CD4-positive, CD25-positive, alpha-beta regulatory T cell (primary cell): ENCODE measurements at regions not wholly inside any gene's neighbourhood (a gene's known extent, or its start where the extent isn't known, plus 50 kb on each side); places are given as distances from the start of the nearest gene placed in this dataset.
"Not testable (repeated sequence)": the region's sequence is repeated elsewhere in the genome, so short reads cannot be mapped to it uniquely, and the experiment has no call there.

Source experiments
- ATAC-seq, 2 donors: fragments of 150-1000 bp; cut with Tn5 transposase; one replicate each; pipeline ENCODE4 v1.10.0; 2021; ENCODE audit warnings: low read depth in 2 of 2, moderate number of reproducible peaks in 2 of 2, moderate library complexity in 1 of 2
- DNase-seq, 3 donors: peaks; one replicate each; pipeline versions ENCODE4 v3.0.0 to v3.0.0-alpha.2; 2012 to 2022; ENCODE audit warnings: mixed read lengths in 1 of 3
- H3K27ac ChIP-seq: one replicate; pipeline ENCODE4 v1.7.0; 2013; ENCODE audit warnings: mild to moderate bottlenecking, low read length; ENCODE audit not compliant: insufficient read depth, poor library complexity, severe bottlenecking
- H3K27me3 ChIP-seq: one replicate; pipeline ENCODE4 v1.7.0; 2013; ENCODE audit warnings: low read length; ENCODE audit not compliant: control insufficient read depth, insufficient read depth
- H3K36me3 ChIP-seq: one replicate; pipeline ENCODE4 v1.7.0; 2013; ENCODE audit warnings: mild to moderate bottlenecking, low read length, moderate library complexity; ENCODE audit not compliant: control insufficient read depth, insufficient read depth
- H3K4me1 ChIP-seq: 2 replicates; pipeline ENCODE4 v1.7.0; 2013; ENCODE audit warnings: mild to moderate bottlenecking, low read length; ENCODE audit not compliant: insufficient read depth, control insufficient read depth, poor library complexity, severe bottlenecking
- H3K4me3 ChIP-seq: one replicate; pipeline ENCODE4 v1.7.0; 2013; ENCODE audit warnings: low read depth, mild to moderate bottlenecking, low read length, moderate library complexity
- H3K9me3 ChIP-seq, 2 experiments: 1 replicate in 1 of 2; 2 replicates in 1 of 2; pipeline ENCODE4 v1.7.0; 2013; ENCODE audit warnings: low read length in 2 of 2, mild to moderate bottlenecking in 1 of 2, moderate library complexity in 1 of 2; ENCODE audit not compliant: control insufficient read depth in 2 of 2
- H3K27ac Mint-ChIP-seq, 3 donors: one replicate each; pipeline ENCODE4 v1.8.0; 2020 to 2022; ENCODE audit warnings: mild to moderate bottlenecking in 3 of 3, mixed read lengths in 3 of 3, moderate library complexity in 2 of 3
- H3K27me3 Mint-ChIP-seq: one replicate; pipeline ENCODE4 v1.8.0; 2022; ENCODE audit warnings: mild to moderate bottlenecking, mixed read lengths
- H3K36me3 Mint-ChIP-seq: one replicate; pipeline ENCODE4 v1.8.0; 2020; ENCODE audit warnings: mixed read lengths
- H3K4me1 Mint-ChIP-seq, 4 donors: one replicate each; pipeline ENCODE4 v1.8.0; 2020 to 2022; ENCODE audit warnings: mixed read lengths in 4 of 4, mild to moderate bottlenecking in 1 of 4
- H3K4me3 Mint-ChIP-seq, 4 donors: one replicate each; pipeline ENCODE4 v1.8.0; 2020 to 2022; ENCODE audit warnings: mild to moderate bottlenecking in 4 of 4, mixed read lengths in 4 of 4, moderate library complexity in 3 of 4
- H3K9me3 Mint-ChIP-seq, 7 donors: one replicate each; pipeline ENCODE4 v1.8.0; 2020 to 2022; ENCODE audit warnings: mixed read lengths in 7 of 7, mild to moderate bottlenecking in 3 of 7, moderate library complexity in 2 of 7

GRCh38 chr6:68196645-68197044, 438.4 kb upstream of the ADGRB3 start:
- no peaks in the 10 kb centered on the region for H3K27me3 Mint-ChIP-seq
- no peaks in the 10 kb centered on the region for H3K27me3 ChIP-seq
- no peaks in the 10 kb centered on the region for H3K36me3 ChIP-seq
- DNase-seq (no peak), ATAC-seq (no peak)
- no peaks in the 10 kb centered on the region for H3K4me1 Mint-ChIP-seq
- H3K4me3 ChIP-seq = no peak overlapping the region
- no peaks in the 10 kb centered on the region for H3K36me3 Mint-ChIP-seq
- no peak overlapping the region for H3K4me3 Mint-ChIP-seq
- peaks cover 2 to 18% (median 5%) of the 10 kb centered on the region in 7 donors for H3K9me3 Mint-ChIP-seq
- no peaks in the 10 kb centered on the region for H3K4me1 ChIP-seq
- no peaks in the 10 kb centered on the region for H3K9me3 ChIP-seq
- H3K27ac Mint-ChIP-seq = no peak overlapping the region
- no peak overlapping the region for H3K27ac ChIP-seq

DNA sequence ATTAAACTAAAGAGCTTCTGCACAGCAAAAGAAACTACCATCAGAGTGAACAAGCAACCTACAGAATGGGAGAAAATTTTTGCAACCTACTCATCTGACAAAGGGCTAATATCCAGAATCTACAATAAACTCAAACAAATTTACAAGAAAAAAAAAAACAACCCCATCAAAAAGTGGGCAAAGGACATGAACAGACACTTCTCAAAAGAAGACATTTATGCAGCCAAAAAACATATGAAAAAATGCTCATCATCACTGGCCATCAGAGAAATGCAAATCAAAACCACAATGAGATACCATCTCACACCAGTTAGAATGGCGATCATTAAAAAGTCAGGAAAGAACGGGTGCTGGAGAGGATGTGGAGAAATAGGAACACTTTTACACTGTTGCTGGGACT, 439.3 kb upstream of the ADGRB3 start:
- not testable (repeated sequence) for H3K4me1 Mint-ChIP-seq, H3K36me3 ChIP-seq, H3K9me3 ChIP-seq, H3K4me1 ChIP-seq, H3K27ac Mint-ChIP-seq, H3K4me3 Mint-ChIP-seq, H3K27ac ChIP-seq, DNase-seq, H3K36me3 Mint-ChIP-seq, H3K27me3 ChIP-seq, ATAC-seq, H3K4me3 ChIP-seq, H3K27me3 Mint-ChIP-seq
- peaks cover 2 to 18% (median 5%) of the 10 kb centered on the region in 7 donors for H3K9me3 Mint-ChIP-seq

GRCh38 chr6:68194846-68195478, 440.1 kb upstream of the ADGRB3 start:
- H3K36me3 Mint-ChIP-seq = no peaks in the 10 kb centered on the region
- peaks cover 2 to 18% (median 5%) of the 10 kb centered on the region in 7 donors for H3K9me3 Mint-ChIP-seq
- Histone ChIP-seq H3K36me3 (no peaks in the 10 kb centered on the region), H3K4me1 (no peaks in the 10 kb centered on the region), H3K27ac (no peak overlapping the region), H3K27me3 (no peaks in the 10 kb centered on the region), H3K9me3 (no peaks in the 10 kb centered on the region), H3K4me3 (no peak overlapping the region)
- H3K27me3 Mint-ChIP-seq = no peaks in the 10 kb centered on the region
- H3K4me1 Mint-ChIP-seq = no peaks in the 10 kb centered on the region
- H3K27ac Mint-ChIP-seq = no peak overlapping the region
- DNase-seq (no peak), ATAC-seq (no peak)
- H3K4me3 Mint-ChIP-seq = no peak overlapping the region

DNA sequence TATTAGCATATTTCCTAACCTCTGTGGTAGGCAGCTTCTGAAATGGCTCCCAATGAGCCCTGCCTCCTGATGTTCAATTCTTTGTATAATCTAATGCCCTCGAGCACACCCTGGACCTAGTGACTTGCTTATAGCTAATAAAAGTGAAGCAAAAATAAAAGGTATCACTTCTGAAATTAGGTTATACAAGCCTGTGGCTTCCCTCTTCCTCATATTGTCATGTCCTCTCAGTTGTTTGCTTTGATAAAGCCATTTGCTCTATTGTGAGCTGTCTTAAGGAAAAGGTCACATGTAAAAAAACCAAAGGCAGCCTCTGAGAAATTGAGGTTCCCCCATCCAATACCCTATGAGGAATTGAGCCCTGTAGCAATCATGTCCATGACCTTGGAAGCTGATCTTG, 442.1 kb upstream of the ADGRB3 start:
- no peak overlapping the region for H3K4me3 Mint-ChIP-seq
- no peak overlapping the region for H3K4me3 ChIP-seq
- H3K27me3 Mint-ChIP-seq = no peaks in the 10 kb centered on the region
- no peaks in the 10 kb centered on the region for H3K9me3 ChIP-seq
- H3K36me3 Mint-ChIP-seq = no peaks in the 10 kb centered on the region
- no peak for ATAC-seq
- no peaks in the 10 kb centered on the region for H3K27me3 ChIP-seq
- H3K4me1 ChIP-seq = no peaks in the 10 kb centered on the region
- H3K27ac ChIP-seq = no peak overlapping the region
- no peak for DNase-seq
- H3K36me3 ChIP-seq = no peaks in the 10 kb centered on the region
- H3K9me3 Mint-ChIP-seq = peaks cover 2 to 10% (median 5%) of the 10 kb centered on the region in 7 donors
- H3K27ac Mint-ChIP-seq = no peak overlapping the region
- no peaks in the 10 kb centered on the region for H3K4me1 Mint-ChIP-seq

DNA sequence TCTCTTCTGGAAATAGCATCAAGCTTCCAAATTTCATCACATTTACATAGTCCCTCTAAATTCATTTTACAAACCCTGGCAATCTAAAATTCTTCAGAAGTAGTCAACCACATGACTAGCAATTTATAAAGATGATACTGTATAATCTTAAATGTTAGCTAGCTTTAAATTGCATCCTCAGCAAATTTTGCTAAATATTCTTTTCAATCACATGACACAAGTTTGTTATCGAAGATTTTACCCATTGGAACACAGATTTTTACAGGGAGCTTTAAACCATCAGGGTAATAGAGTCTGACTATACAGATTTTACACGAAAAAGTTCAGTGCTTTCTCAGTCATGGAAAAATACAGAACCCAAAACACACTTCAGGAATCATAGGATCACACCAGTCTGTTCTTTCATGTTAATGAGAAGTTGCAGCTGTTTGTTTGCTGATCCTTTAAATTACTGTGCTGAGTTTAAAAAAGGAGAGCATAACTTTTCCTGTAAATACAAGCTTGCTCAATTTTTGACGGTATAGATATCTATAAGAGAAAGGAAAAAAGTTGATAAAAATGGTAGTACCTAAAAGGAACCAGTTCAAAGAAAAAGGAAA, 445.8 kb upstream of the ADGRB3 start:
- Histone ChIP-seq H3K27me3 (no peaks in the 10 kb centered on the region), H3K4me3 (no peak overlapping the region), H3K36me3 (no peaks in the 10 kb centered on the region), H3K4me1 (no peaks in the 10 kb centered on the region), H3K9me3 (no peaks in the 10 kb centered on the region), H3K27ac (no peak overlapping the region)
- ATAC-seq (no peak), DNase-seq (no peak)
- H3K9me3 Mint-ChIP-seq = peaks cover 0 to 11% (median 4%) of the 10 kb centered on the region in 7 donors
- no peak overlapping the region for H3K27ac Mint-ChIP-seq
- no peak overlapping the region for H3K4me3 Mint-ChIP-seq
- no peaks in the 10 kb centered on the region for H3K36me3 Mint-ChIP-seq
- H3K27me3 Mint-ChIP-seq = no peaks in the 10 kb centered on the region
- H3K4me1 Mint-ChIP-seq = no peaks in the 10 kb centered on the region

GRCh38 chr6:68186870-68187269, 448.2 kb upstream of the ADGRB3 start:
- Histone ChIP-seq H3K9me3 (no peaks in the 10 kb centered on the region), H3K36me3 (no peaks in the 10 kb centered on the region), H3K27ac (no peak overlapping the region), H3K4me3 (no peak overlapping the region), H3K27me3 (no peaks in the 10 kb centered on the region), H3K4me1 (no peaks in the 10 kb centered on the region)
- DNase-seq (no peak), ATAC-seq (no peak)
- Mint-ChIP-seq H3K9me3 (peaks cover 0 to 15% (median 4%) of the 10 kb centered on the region in 7 donors), H3K4me3 (no peak overlapping the region), H3K27ac (no peak overlapping the region), H3K27me3 (no peaks in the 10 kb centered on the region), H3K36me3 (no peaks in the 10 kb centered on the region), H3K4me1 (no peaks in the 10 kb centered on the region)

GRCh38 chr6:68182386-68182785, 452.7 kb upstream of the ADGRB3 start:
- no peaks in the 10 kb centered on the region for H3K36me3 ChIP-seq
- H3K9me3 Mint-ChIP-seq = peaks cover 1 to 21% (median 8%) of the 10 kb centered on the region in 7 donors
- ATAC-seq = no peak
- H3K4me3 ChIP-seq = no peak overlapping the region
- no peaks in the 10 kb centered on the region for H3K4me1 ChIP-seq
- H3K27ac Mint-ChIP-seq = no peak overlapping the region
- DNase-seq = no peak
- no peaks in the 10 kb centered on the region for H3K36me3 Mint-ChIP-seq
- no peaks in the 10 kb centered on the region for H3K27me3 ChIP-seq
- no peaks in the 10 kb centered on the region for H3K9me3 ChIP-seq
- H3K27me3 Mint-ChIP-seq = no peaks in the 10 kb centered on the region
- no peak overlapping the region for H3K27ac ChIP-seq
- H3K4me1 Mint-ChIP-seq = no peaks in the 10 kb centered on the region
- no peak overlapping the region for H3K4me3 Mint-ChIP-seq

- H3K4me1 Mint-ChIP-seq, H3K36me3 ChIP-seq, H3K4me3 Mint-ChIP-seq, H3K9me3 ChIP-seq, H3K27me3 ChIP-seq, ATAC-seq, H3K27me3 Mint-ChIP-seq, H3K27ac ChIP-seq, DNase-seq, H3K4me3 ChIP-seq, H3K4me1 ChIP-seq, H3K27ac Mint-ChIP-seq, H3K36me3 Mint-ChIP-seq: not testable (repeated sequence)
- H3K9me3 Mint-ChIP-seq = peaks cover 1 to 17% (median 6%) of the 10 kb centered on the region in 7 donors
Observed at GRCh38 chr6:68181027-68181426, 454.1 kb upstream of the ADGRB3 start.
